ENCODE measurements at regions not wholly inside any gene's neighbourhood (a gene's known extent, or its start where the extent isn't known, plus 50 kb on each side); places are given as distances from the start of the nearest gene placed in this dataset.

- no TSS peak for BruUV-seq (replicated peaks)
- no peak for FAIRE-seq
- peaks cover 2% of the 10 kb centered on the region for H3K9me1 ChIP-seq (replicated peaks; ENCODE audit: control insufficient read depth, extremely low read depth, insufficient read depth, low read length)
- H3K4me2 ChIP-seq (ENCODE audit: insufficient read depth, low read length) = no peak overlapping the region
- H3K9me3 ChIP-seq (replicated peaks; ENCODE audit: control insufficient read depth, insufficient read depth, low read length) = no peaks in the 10 kb centered on the region
- peak overlapping the region; percentile 39 for H2AFZ ChIP-seq (ENCODE audit: low read depth, low read length)
- no peak overlapping the region for H3K4me3 ChIP-seq (replicated peaks in 1 of 3; ENCODE audit: insufficient read depth in 1 of 3, low read depth in 1 of 3, low read length in 3 of 3)
- H3K36me3 ChIP-seq (ENCODE audit: control insufficient read depth in 2 of 2, extremely low read depth in 1 of 2, insufficient read depth in 2 of 2, low read length in 2 of 2) = no peaks in the 10 kb centered on the region
- TF ChIP-seq MYC (IDR thresholded peaks at IDR 0.05; ENCODE audit: low read depth, low read length) = no peak
- no peak for TF ChIP-seq CTCF (IDR thresholded peaks at IDR 0.05; ENCODE audit: extremely low read depth in 1 of 2, insufficient read depth in 1 of 2, low read depth in 1 of 2, low read length in 2 of 2)
- no peak for TF ChIP-seq GATA2 (IDR thresholded peaks at IDR 0.05; ENCODE audit: insufficient read depth, insufficient read length, low read depth, low read length)
- TF ChIP-seq EZH2 (IDR thresholded peaks at IDR 0.05; ENCODE audit: borderline replicate concordance, low read depth, low read length, severe bottlenecking) = no peak
- TF ChIP-seq JUN (IDR thresholded peaks at IDR 0.05; ENCODE audit: borderline replicate concordance, insufficient read depth, insufficient read length, low read depth) = no peak
- no peak for TF ChIP-seq MAX (IDR thresholded peaks at IDR 0.05; ENCODE audit: insufficient read depth, insufficient read length)
- no peak for TF ChIP-seq FOS (IDR thresholded peaks at IDR 0.05; ENCODE audit: borderline replicate concordance, insufficient read depth, low read length)
- TF ChIP-seq POLR2AphosphoS5 (IDR thresholded peaks at IDR 0.05; ENCODE audit: insufficient read depth, low read depth, low read length) = no peak
- no peak for TF ChIP-seq POLR2A (IDR thresholded peaks at IDR 0.05; ENCODE audit: low read depth, low read length)
- ChIA-PET CTCF (interaction anchor here (1.0 to 1.3 kb wide), 2 partner anchors 21 to 565 kb away, joined by 3 to 4 read pairs; no protein-coding TSS in a partner anchor), POLR2A (no interaction called here)
- H4K20me1 ChIP-seq (replicated peaks; ENCODE audit: control insufficient read depth, extremely low read depth, insufficient read depth, low read length) = no peaks in the 10 kb centered on the region
- H3K27me3 ChIP-seq (ENCODE audit: control insufficient read depth in 2 of 2, insufficient read depth in 2 of 2, low read length in 2 of 2) = no peaks in the 10 kb centered on the region
- no peak for DNase-seq (ENCODE audit: low read depth, low spot score)
- intact Hi-C loops (cut with micrococcal nuclease) (no loop called here), dilution Hi-C loops (cut with MboI; ENCODE audit: extremely low pct_ligation_motif_present, low sequenced_read_pairs) (no loop called here)
- no peak overlapping the region for H3K27ac ChIP-seq (ENCODE audit: insufficient read depth, low read depth, low read length)
- H3K9ac ChIP-seq (replicated peaks; ENCODE audit: extremely low read depth, insufficient read depth, low read length) = no peak overlapping the region
- no peaks in the 10 kb centered on the region for H3K79me2 ChIP-seq (ENCODE audit: control insufficient read depth, insufficient read depth, low read length)
- H3K4me1 ChIP-seq (ENCODE audit: control insufficient read depth, extremely low read depth, insufficient read depth, low read length) = no peaks in the 10 kb centered on the region
Measured at GRCh38 chr12:86349196-86349595, 93.0 kb upstream of the MGAT4C start.

Data from endothelial cell of umbilical vein (primary cell).